ENCODE measurements at regions not wholly inside any gene's neighbourhood (a gene's known extent, or its start where the extent isn't known, plus 50 kb on each side); places are given as distances from the start of the nearest gene placed in this dataset.

- no peak for TF ChIP-seq CTCF (IDR thresholded peaks at IDR 0.05)
- TF ChIP-seq POLR2A (IDR thresholded peaks at IDR 0.05) = no peak
These were observed 67.9 kb upstream of the PIK3R1 start for GRCh38 chr5:68147659-68148058.
